SK-N-DZ (cell line): ENCODE measurements at regions not wholly inside any gene's neighbourhood (a gene's known extent, or its start where the extent isn't known, plus 50 kb on each side); places are given as distances from the start of the nearest gene placed in this dataset.
"Not testable (repeated sequence)": the region's sequence is repeated elsewhere in the genome, so short reads cannot be mapped to it uniquely, and the experiment has no call there.

Experiments used
- DNase-seq: peaks from one replicate; pipeline ENCODE4 v3.0.0-alpha.2; 2015; ENCODE audit warnings: low spot score
- small RNA-seq, 2 experiments: library from RNA; depleted of rRNA; stranded (forward); fragments of <200 nt; gene quantifications; one replicate each; pipeline ENCODE3, GENCODE V24; 2014

GRCh38 chr2:94737145-94737544, 134.1 kb upstream of the TEKT4 start:
- DNase-seq, result not testable (repeated sequence)

- not testable (repeated sequence) for DNase-seq
Measured at GRCh38 chr2:94737736-94738342, 133.4 kb upstream of the TEKT4 start.

GRCh38 chr2:94753466-94753998, 117.7 kb upstream of the TEKT4 start:
- no peak for DNase-seq

- DNase-seq, result no peak
Measured at GRCh38 chr2:94758546-94758945, 112.7 kb upstream of the TEKT4 start.

- DNase-seq, result no peak
Measured at GRCh38 chr2:94759211-94759610, 112.0 kb upstream of the TEKT4 start.

- no peak for DNase-seq
Measured at GRCh38 chr2:94762600-94762999, 108.6 kb upstream of the TEKT4 start.

- no peak for DNase-seq
Measured at GRCh38 chr2:94763318-94763717, 107.9 kb upstream of the TEKT4 start.

GRCh38 chr2:94764331-94764730, 106.9 kb upstream of the TEKT4 start:
- DNase-seq, result not testable (repeated sequence)

- DNase-seq, result no peak
Measured at GRCh38 chr2:94767336-94767735, 103.9 kb upstream of the TEKT4 start.

GRCh38 chr2:94769733-94770132, 101.5 kb upstream of the TEKT4 start:
- no peak for DNase-seq

- DNase-seq, result no peak
Measured at GRCh38 chr2:94774851-94775250, 96.4 kb upstream of the TEKT4 start.

- DNase-seq, result no peak
Measured at GRCh38 chr2:94776036-94776435, 95.2 kb upstream of the TEKT4 start.

GRCh38 chr2:94785105-94785504, 86.1 kb upstream of the TEKT4 start:
- not testable (repeated sequence) for DNase-seq

GRCh38 chr2:94786424-94786823, 84.8 kb upstream of the TEKT4 start:
- not testable (repeated sequence) for DNase-seq

- DNase-seq, result not testable (repeated sequence)
Measured at GRCh38 chr2:94790169-94790568, 81.1 kb upstream of the TEKT4 start.

GRCh38 chr2:94797235-94797634, 74.0 kb upstream of the TEKT4 start:
- DNase-seq, result not testable (repeated sequence)

Small RNA genes lying in the stretch of these regions (small RNA-seq; reads per million reads assigned to genes)
- gene CNN2P11, result 0 reads per million in 2 experiments
